GM18502 (cell line): ENCODE measurements at regions not wholly inside any gene's neighbourhood (a gene's known extent, or its start where the extent isn't known, plus 50 kb on each side); places are given as distances from the start of the nearest gene placed in this dataset.

ENCODE experiments used
- ATAC-seq: cut with Tn5 transposase; IDR thresholded peaks from one replicate; pipeline ENCODE4 v1.9.1; 2021; ENCODE audit warnings: mild to moderate bottlenecking; ENCODE audit not compliant: unreplicated experiment, poor library complexity

- no peak for ATAC-seq
These were observed 326.7 kb downstream of the BRD1 start for GRCh38 chr22:49500942-49501395.

- no peak for ATAC-seq
These were observed 327.6 kb downstream of the BRD1 start for GRCh38 chr22:49500076-49500460.

- ATAC-seq, result no peak
These were observed 328.1 kb downstream of the BRD1 start for GRCh38 chr22:49499433-49500075.

- no peak for ATAC-seq
These were observed 330.4 kb downstream of the BRD1 start for GRCh38 chr22:49497266-49497665.

GRCh38 chr22:49494555-49494954 is 333.1 kb downstream of the BRD1 start:
- no peak for ATAC-seq

GRCh38 chr22:49492741-49493251 is 334.9 kb downstream of the BRD1 start:
- ATAC-seq, result no peak

GRCh38 chr22:49492308-49492707 is 335.4 kb downstream of the BRD1 start:
- ATAC-seq, result no peak

GRCh38 chr22:49491726-49492125 is 335.9 kb downstream of the BRD1 start:
- no peak for ATAC-seq

- ATAC-seq, result no peak
These were observed 336.4 kb downstream of the BRD1 start for GRCh38 chr22:49491221-49491635.

- no peak for ATAC-seq
These were observed 337.0 kb downstream of the BRD1 start for GRCh38 chr22:49490692-49491091.

GRCh38 chr22:49489821-49490220 is 337.9 kb downstream of the BRD1 start:
- ATAC-seq, result no peak

- ATAC-seq, result no peak
These were observed 338.7 kb downstream of the BRD1 start for GRCh38 chr22:49488943-49489342.

GRCh38 chr22:49487950-49488349 is 339.7 kb downstream of the BRD1 start:
- no peak for ATAC-seq

- no peak for ATAC-seq
These were observed 341.4 kb downstream of the BRD1 start for GRCh38 chr22:49486225-49486624.

- ATAC-seq, result no peak
These were observed 343.7 kb downstream of the BRD1 start for GRCh38 chr22:49483946-49484345.

- ATAC-seq, result no peak
These were observed 344.3 kb downstream of the BRD1 start for GRCh38 chr22:49483281-49483870.

- no peak for ATAC-seq
These were observed 344.9 kb downstream of the BRD1 start for GRCh38 chr22:49482811-49483210.

- no peak for ATAC-seq
These were observed 345.8 kb downstream of the BRD1 start for GRCh38 chr22:49481659-49482399.

- ATAC-seq, result no peak
These were observed 346.6 kb downstream of the BRD1 start for GRCh38 chr22:49480896-49481658.

GRCh38 chr22:49480331-49480730 is 347.3 kb downstream of the BRD1 start:
- ATAC-seq, result no peak

- ATAC-seq, result no peak
These were observed 348.1 kb downstream of the BRD1 start for GRCh38 chr22:49479566-49479965.
